HG03175 (cell line): ENCODE measurements at regions not wholly inside any gene's neighbourhood (a gene's known extent, or its start where the extent isn't known, plus 50 kb on each side); places are given as distances from the start of the nearest gene placed in this dataset.
"Not testable (repeated sequence)": the region's sequence is repeated elsewhere in the genome, so short reads cannot be mapped to it uniquely, and the experiment has no call there.

Experiments
- ATAC-seq: cut with Tn5 transposase; IDR thresholded peaks from one replicate; pipeline ENCODE4 v1.9.1; 2021; ENCODE audit warnings: mild to moderate bottlenecking, moderate library complexity; ENCODE audit not compliant: unreplicated experiment

- ATAC-seq = no peak
Observed at GRCh38 chr5:28414619-28415018, 1376.2 kb upstream of the CDH9 start.

- ATAC-seq = no peak
Observed at GRCh38 chr5:28408651-28409050, 1370.3 kb upstream of the CDH9 start.

GRCh38 chr5:28408186-28408585 lies 1369.8 kb upstream of the CDH9 start:
- no peak for ATAC-seq

- no peak for ATAC-seq
Observed at GRCh38 chr5:28404363-28405071, 1366.1 kb upstream of the CDH9 start.

- no peak for ATAC-seq
Observed at GRCh38 chr5:28403846-28404245, 1365.5 kb upstream of the CDH9 start.

GRCh38 chr5:28402590-28403301 lies 1364.4 kb upstream of the CDH9 start:
- ATAC-seq = no peak

- no peak for ATAC-seq
Observed at GRCh38 chr5:28400076-28400475, 1361.7 kb upstream of the CDH9 start.

GRCh38 chr5:28399211-28399610 lies 1360.8 kb upstream of the CDH9 start:
- ATAC-seq = no peak

GRCh38 chr5:28398185-28398584 lies 1359.8 kb upstream of the CDH9 start:
- no peak for ATAC-seq

- no peak for ATAC-seq
Observed at GRCh38 chr5:28397502-28397941, 1359.1 kb upstream of the CDH9 start.

- ATAC-seq = no peak
Observed at GRCh38 chr5:28391277-28391676, 1352.9 kb upstream of the CDH9 start.

- no peak for ATAC-seq
Observed at GRCh38 chr5:28390341-28390740, 1352.0 kb upstream of the CDH9 start.

GRCh38 chr5:28389727-28390126 lies 1351.3 kb upstream of the CDH9 start:
- ATAC-seq = not testable (repeated sequence)

GRCh38 chr5:28388428-28388827 lies 1350.0 kb upstream of the CDH9 start:
- ATAC-seq = no peak

- no peak for ATAC-seq
Observed at GRCh38 chr5:28386712-28387111, 1348.3 kb upstream of the CDH9 start.

- ATAC-seq = no peak
Observed at GRCh38 chr5:28380167-28380566, 1341.8 kb upstream of the CDH9 start.

GRCh38 chr5:28374492-28374967 lies 1336.1 kb upstream of the CDH9 start:
- ATAC-seq = no peak

- ATAC-seq = no peak
Observed at GRCh38 chr5:28370896-28371295, 1332.5 kb upstream of the CDH9 start.

- no peak for ATAC-seq
Observed at GRCh38 chr5:28369418-28369817, 1331.0 kb upstream of the CDH9 start.

GRCh38 chr5:28355831-28356230 lies 1317.4 kb upstream of the CDH9 start:
- no peak for ATAC-seq

- ATAC-seq = no peak
Observed at GRCh38 chr5:28346696-28347095, 1308.3 kb upstream of the CDH9 start.

GRCh38 chr5:28344836-28345433 lies 1306.5 kb upstream of the CDH9 start:
- ATAC-seq = no peak
